ENCODE measurements at regions not wholly inside any gene's neighbourhood (a gene's known extent, or its start where the extent isn't known, plus 50 kb on each side); places are given as distances from the start of the nearest gene placed in this dataset.

- peaks cover 4% of the 10 kb centered on the region for H3K4me1 ChIP-seq (ENCODE audit: control insufficient read depth, insufficient read depth, low read length)
- H3K18ac ChIP-seq (ENCODE audit: low read depth, low read length): no peak overlapping the region
- no peak overlapping the region for H3K14ac ChIP-seq (replicated peaks; ENCODE audit: low read depth, low read length)
- H3K9me1 ChIP-seq (ENCODE audit: insufficient read depth, low read length): 0 out of 2 replicates have a peak, but pooled peaks cover 3% of the 10 kb centered on the region
- H2AK5ac ChIP-seq (ENCODE audit: low read depth, low read length): no peak overlapping the region
- no peak overlapping the region for H2BK20ac ChIP-seq (ENCODE audit: low read depth, low read length)
- no peak for TF ChIP-seq POLR2A (IDR thresholded peaks at IDR 0.05; ENCODE audit: low read depth, low read length)
- TF ChIP-seq ELK1 (IDR thresholded peaks at IDR 0.05; ENCODE audit: borderline replicate concordance, low read depth, low read length): no peak
- no peak for TF ChIP-seq MAFK (IDR thresholded peaks at IDR 0.05; ENCODE audit: low read depth, low read length)
- TF ChIP-seq CTCF (conservative IDR thresholded peaks at IDR 0.05; ENCODE audit: low read depth, low read length): no peak
- intact Hi-C loops (cut with micrococcal nuclease): loop anchor here (10.0 kb wide), 1 partner anchor 315 kb away; no protein-coding TSS in a partner anchor
- H3K9ac ChIP-seq (ENCODE audit: low read depth, low read length): no peak overlapping the region
- no CpG with 5 or more reads among the region's 3 CpGs for WGBS, 2 experiments (ENCODE audit: extremely low coverage in 2 of 2, insufficient read length in 1 of 2)
- ChIA-PET CTCF (no interaction called here), POLR2A (ENCODE audit: unreplicated experiment) (no interaction called here)
- H3K4me3 ChIP-seq (ENCODE audit: insufficient read depth, low read depth, low read length): no peak overlapping the region
- H2BK15ac ChIP-seq (ENCODE audit: low read depth, low read length): no peak overlapping the region; the same call in 2 of the 3 replicates
- no peak overlapping the region for H4K5ac ChIP-seq (ENCODE audit: low read depth, low read length)
- H3K27me3 ChIP-seq (ENCODE audit: control insufficient read depth, insufficient read depth, low read length): no peaks in the 10 kb centered on the region
- H2AK9ac ChIP-seq (replicated peaks; ENCODE audit: low read depth, low read length, poor library complexity): no peak overlapping the region
- no peak overlapping the region for H4K91ac ChIP-seq (ENCODE audit: insufficient read depth, low read depth, low read length)
- H2BK120ac ChIP-seq (ENCODE audit: low read depth, low read length): no peak overlapping the region
- in situ Hi-C loops (cut with MboI; ENCODE audit: low sequenced_read_pairs): no loop called here
- dilution Hi-C loops (cut with HindIII; ENCODE audit: low sequenced_read_pairs, unreplicated experiment): no loop called here
- no peaks in the 10 kb centered on the region for H3K79me1 ChIP-seq (ENCODE audit: low read depth in 1 of 2, low read length in 2 of 2)
- H3K23ac ChIP-seq (ENCODE audit: low read depth, low read length): no peak overlapping the region
- no peak overlapping the region for H3K4me2 ChIP-seq (ENCODE audit: low read depth, low read length)
- H3K36me3 ChIP-seq (ENCODE audit: control insufficient read depth, insufficient read depth, low read length): no peaks in the 10 kb centered on the region
- H3K9me3 ChIP-seq (ENCODE audit: control insufficient read depth, insufficient read depth, low read length): no peaks in the 10 kb centered on the region
- H4K20me1 ChIP-seq (ENCODE audit: insufficient read depth, low read length): no peaks in the 10 kb centered on the region
- no peak overlapping the region for H4K8ac ChIP-seq (ENCODE audit: low read depth in 2 of 2, low read length in 2 of 2)
- H2AFZ ChIP-seq (replicated peaks; ENCODE audit: low read length, poor library complexity): no peak overlapping the region
- no TSS peak for BruUV-seq (replicated peaks)
- H2BK5ac ChIP-seq (ENCODE audit: low read depth, low read length, poor library complexity, severe bottlenecking): no peak overlapping the region
- DNase-seq (no peak), ATAC-seq (ENCODE audit: low read depth) (no peak)
- no peak overlapping the region for H3K27ac ChIP-seq (ENCODE audit: insufficient read depth, low read length)
- no peak overlapping the region for H3K4ac ChIP-seq (ENCODE audit: low read depth, low read length)
- no peak overlapping the region for H3K56ac ChIP-seq (ENCODE audit: extremely low read depth, insufficient read depth, low read length)
Measured at GRCh38 chr4:187270154-187270553, 546.5 kb upstream of the FAT1 start.
